A172 (cell line): ENCODE measurements at regions not wholly inside any gene's neighbourhood (a gene's known extent, or its start where the extent isn't known, plus 50 kb on each side); places are given as distances from the start of the nearest gene placed in this dataset.

ENCODE experiments used
- DNase-seq: peaks from one replicate; pipeline ENCODE4 v3.0.0-alpha.2; 2015; ENCODE audit warnings: low spot score

- DNase-seq = no peak
These were observed 61.5 kb upstream of the GOLIM4 start for GRCh38 chr3:168157099-168157700.

- no peak for DNase-seq
These were observed 60.8 kb upstream of the GOLIM4 start for GRCh38 chr3:168156479-168156878.

GRCh38 chr3:168155303-168155702, 59.6 kb upstream of the GOLIM4 start:
- no peak for DNase-seq

- no peak for DNase-seq
These were observed 58.4 kb upstream of the GOLIM4 start for GRCh38 chr3:168154089-168154488.

GRCh38 chr3:168152149-168152548, 56.4 kb upstream of the GOLIM4 start:
- no peak for DNase-seq
